ENCODE measurements at regions not wholly inside any gene's neighbourhood (a gene's known extent, or its start where the extent isn't known, plus 50 kb on each side); places are given as distances from the start of the nearest gene placed in this dataset.

DNA sequence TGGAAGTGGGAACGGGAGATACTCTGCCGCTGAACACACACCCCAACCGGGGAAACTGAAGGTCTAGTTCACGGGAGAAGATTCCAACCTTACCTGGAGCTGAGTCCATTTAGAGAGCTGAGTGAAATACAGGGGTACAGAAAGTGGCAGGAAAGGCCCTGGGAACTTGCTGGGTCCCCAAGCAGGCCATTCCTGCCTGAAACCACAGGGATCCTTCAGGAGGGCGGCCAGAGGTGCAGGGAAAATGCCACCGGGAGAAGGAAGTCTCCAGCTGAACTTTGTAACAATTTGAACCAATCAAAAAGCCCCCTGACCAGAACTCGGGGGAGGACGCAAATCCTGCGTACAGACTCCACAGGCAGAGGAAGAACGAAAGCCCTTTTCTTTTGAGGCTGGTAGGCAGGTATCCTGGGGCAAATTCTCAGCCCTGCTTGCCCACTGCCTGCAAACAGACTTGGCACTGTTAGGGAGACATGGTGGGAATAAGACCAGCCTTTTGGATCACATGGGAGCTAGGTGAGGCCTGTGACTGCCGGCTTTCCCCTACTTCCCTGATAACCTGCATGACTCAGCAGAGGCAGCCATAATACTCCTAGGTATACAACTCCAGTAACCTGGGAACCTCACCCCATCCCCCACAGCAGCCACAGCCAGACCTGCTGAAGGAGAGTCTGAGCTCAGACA, 170.9 kb downstream of the SEC23A start:
- Histone ChIP-seq H3K4me2 (replicated peaks; ENCODE audit: extremely low read depth, low read length, poor library complexity, severe bottlenecking) (no peak overlapping the region), H3K4me3 (replicated peaks in 1 of 3; ENCODE audit: low read depth in 2 of 3, low read length in 3 of 3) (no peak overlapping the region), H3K79me2 (ENCODE audit: insufficient read depth, low read length) (no peaks in the 10 kb centered on the region), H3K4me1 (ENCODE audit: control insufficient read depth in 1 of 2, insufficient read depth in 2 of 2, low read length in 2 of 2) (no peaks in the 10 kb centered on the region), H3K27me3 (ENCODE audit: control insufficient read depth in 2 of 2, insufficient read depth in 2 of 2, low read length in 2 of 2) (no peaks in the 10 kb centered on the region), H2AFZ (ENCODE audit: insufficient read depth, low read depth, low read length, poor library complexity, severe bottlenecking) (no peak overlapping the region), H3K27ac (ENCODE audit: low read depth in 1 of 2, low read length in 2 of 2) (no peak overlapping the region), H3K9me3 (replicated peaks in 1 of 2; ENCODE audit: control insufficient read depth in 1 of 2, insufficient read depth in 1 of 2, low read length in 2 of 2) (no peaks in the 10 kb centered on the region), H3K36me3 (replicated peaks in 1 of 2; ENCODE audit: control insufficient read depth in 1 of 2, insufficient read depth in 2 of 2, low read length in 2 of 2) (no peaks in the 10 kb centered on the region), H4K20me1 (ENCODE audit: insufficient read depth, low read length) (no peaks in the 10 kb centered on the region), H3K9ac (ENCODE audit: insufficient read depth, low read length, poor library complexity, severe bottlenecking) (no peak overlapping the region)
- TF ChIP-seq CTCF (IDR thresholded peaks at IDR 0.05), result no peak
- Mint-ChIP-seq H3K27ac (no peak overlapping the region), H3K4me3 (no peak overlapping the region), H3K4me1 (no peaks in the 10 kb centered on the region), H3K36me3 (no peaks in the 10 kb centered on the region), H3K9me3 (peaks cover 0 to 14% (median 3%) of the 10 kb centered on the region in 7 donors), H3K27me3 (ENCODE audit: low read depth in 3 of 3) (peaks cover 0 to 3% (median 2%) of the 10 kb centered on the region in 3 donors)
- 81% methylated on average over 7 of the region's 11 CpGs for WGBS (ENCODE audit: insufficient coverage)
- intact Hi-C loops (cut with micrococcal nuclease), result no loop called here
- DNase-seq, result no peak

DNA sequence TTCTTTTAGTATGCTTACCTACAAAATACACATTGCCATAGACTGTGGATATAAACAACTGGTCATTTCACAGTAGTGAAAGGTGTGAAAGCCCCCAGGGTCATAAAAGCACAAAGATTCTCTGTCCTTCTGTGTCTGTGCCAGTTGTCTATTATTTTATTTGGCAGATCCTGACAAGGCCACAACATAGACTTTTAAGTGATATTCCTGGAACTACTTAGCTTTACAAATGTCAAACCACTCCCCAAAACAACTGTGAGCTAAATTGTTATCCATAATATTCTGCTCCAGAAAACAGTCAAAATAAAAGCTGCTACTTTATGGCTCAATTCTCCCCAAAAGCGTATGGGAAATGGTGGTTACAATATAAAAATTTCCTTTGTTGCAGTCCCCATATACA, 172.1 kb downstream of the SEC23A start:
- H3K9me3 Mint-ChIP-seq, result peaks cover 0 to 10% (median 3%) of the 10 kb centered on the region in 7 donors
- WGBS (ENCODE audit: insufficient coverage), result no CpG with 5 or more reads among the region's 1 CpG

More for the DNA sequence above, 172.1 kb downstream of the SEC23A start:
- H3K4me3 Mint-ChIP-seq, result no peak overlapping the region
- Histone ChIP-seq H3K4me3 (replicated peaks in 1 of 3; ENCODE audit: low read depth in 2 of 3, low read length in 3 of 3) (no peak overlapping the region), H3K79me2 (ENCODE audit: insufficient read depth, low read length) (no peaks in the 10 kb centered on the region), H3K27me3 (ENCODE audit: control insufficient read depth in 2 of 2, insufficient read depth in 2 of 2, low read length in 2 of 2) (no peaks in the 10 kb centered on the region), H3K4me1 (ENCODE audit: control insufficient read depth in 1 of 2, insufficient read depth in 2 of 2, low read length in 2 of 2) (no peaks in the 10 kb centered on the region), H3K4me2 (replicated peaks; ENCODE audit: extremely low read depth, low read length, poor library complexity, severe bottlenecking) (no peak overlapping the region), H3K9me3 (replicated peaks in 1 of 2; ENCODE audit: control insufficient read depth in 1 of 2, insufficient read depth in 1 of 2, low read length in 2 of 2) (no peaks in the 10 kb centered on the region), H3K36me3 (replicated peaks in 1 of 2; ENCODE audit: control insufficient read depth in 1 of 2, insufficient read depth in 2 of 2, low read length in 2 of 2) (no peaks in the 10 kb centered on the region), H3K27ac (ENCODE audit: low read depth in 1 of 2, low read length in 2 of 2) (no peak overlapping the region), H4K20me1 (ENCODE audit: insufficient read depth, low read length) (no peaks in the 10 kb centered on the region), H3K9ac (ENCODE audit: insufficient read depth, low read length, poor library complexity, severe bottlenecking) (no peak overlapping the region), H2AFZ (ENCODE audit: insufficient read depth, low read depth, low read length, poor library complexity, severe bottlenecking) (no peak overlapping the region)
- no peaks in the 10 kb centered on the region for H3K4me1 Mint-ChIP-seq
- H3K36me3 Mint-ChIP-seq, result no peaks in the 10 kb centered on the region
- H3K27me3 Mint-ChIP-seq (ENCODE audit: low read depth in 3 of 3), result peaks cover 0 to 3% (median 2%) of the 10 kb centered on the region in 3 donors
- intact Hi-C loops (cut with micrococcal nuclease), result no loop called here
- DNase-seq, result no peak
- H3K27ac Mint-ChIP-seq, result no peak overlapping the region
- no peak for TF ChIP-seq CTCF (IDR thresholded peaks at IDR 0.05)
